ENCODE measurements at regions not wholly inside any gene's neighbourhood (a gene's known extent, or its start where the extent isn't known, plus 50 kb on each side); places are given as distances from the start of the nearest gene placed in this dataset.

GRCh38 chr3:39668420-39668819, 141.0 kb upstream of the MYRIP start:
- no peak for TF ChIP-seq POLR2A (IDR thresholded peaks at IDR 0.05; ENCODE audit: low read length)
- peak; percentile 57 for TF ChIP-seq CTCF (IDR thresholded peaks at IDR 0.05)
- no peak for TF ChIP-seq JUN (IDR thresholded peaks at IDR 0.05)
- no peak for TF ChIP-seq ZSCAN20 (CRISPR knock-in tag; IDR thresholded peaks at IDR 0.05)
- no peak for TF ChIP-seq MAX (IDR thresholded peaks at IDR 0.05)
- no peak for TF ChIP-seq KDM5A (IDR thresholded peaks at IDR 0.05)
- TF ChIP-seq EP300 (IDR thresholded peaks at IDR 0.05), result no peak
- TF ChIP-seq RAD21 (conservative IDR thresholded peaks at IDR 0.05 in 1 of 2, IDR thresholded peaks at IDR 0.05 in 1 of 2), result peak; percentile 46 to 54; a peak in 4 of 5 replicates
- no peak for TF ChIP-seq BHLHE40 (IDR thresholded peaks at IDR 0.05; ENCODE audit: low read depth, low read length)
- TF ChIP-seq HES2 (IDR thresholded peaks at IDR 0.05), result no peak
- TF ChIP-seq MAZ (IDR thresholded peaks at IDR 0.05; ENCODE audit: borderline replicate concordance, low read depth, low read length), result no peak
- TF ChIP-seq, protein P1, sequence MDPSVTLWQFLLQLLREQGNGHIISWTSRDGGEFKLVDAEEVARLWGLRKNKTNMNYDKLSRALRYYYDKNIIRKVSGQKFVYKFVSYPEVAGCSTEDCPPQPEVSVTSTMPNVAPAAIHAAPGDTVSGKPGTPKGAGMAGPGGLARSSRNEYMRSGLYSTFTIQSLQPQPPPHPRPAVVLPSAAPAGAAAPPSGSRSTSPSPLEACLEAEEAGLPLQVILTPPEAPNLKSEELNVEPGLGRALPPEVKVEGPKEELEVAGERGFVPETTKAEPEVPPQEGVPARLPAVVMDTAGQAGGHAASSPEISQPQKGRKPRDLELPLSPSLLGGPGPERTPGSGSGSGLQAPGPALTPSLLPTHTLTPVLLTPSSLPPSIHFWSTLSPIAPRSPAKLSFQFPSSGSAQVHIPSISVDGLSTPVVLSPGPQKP (IDR thresholded peaks at IDR 0.05; ENCODE audit: low read depth, low read length), result no peak
- no peak for TF ChIP-seq GATA3 (IDR thresholded peaks at IDR 0.05; ENCODE audit: borderline replicate concordance)
- TF ChIP-seq, protein P2, sequence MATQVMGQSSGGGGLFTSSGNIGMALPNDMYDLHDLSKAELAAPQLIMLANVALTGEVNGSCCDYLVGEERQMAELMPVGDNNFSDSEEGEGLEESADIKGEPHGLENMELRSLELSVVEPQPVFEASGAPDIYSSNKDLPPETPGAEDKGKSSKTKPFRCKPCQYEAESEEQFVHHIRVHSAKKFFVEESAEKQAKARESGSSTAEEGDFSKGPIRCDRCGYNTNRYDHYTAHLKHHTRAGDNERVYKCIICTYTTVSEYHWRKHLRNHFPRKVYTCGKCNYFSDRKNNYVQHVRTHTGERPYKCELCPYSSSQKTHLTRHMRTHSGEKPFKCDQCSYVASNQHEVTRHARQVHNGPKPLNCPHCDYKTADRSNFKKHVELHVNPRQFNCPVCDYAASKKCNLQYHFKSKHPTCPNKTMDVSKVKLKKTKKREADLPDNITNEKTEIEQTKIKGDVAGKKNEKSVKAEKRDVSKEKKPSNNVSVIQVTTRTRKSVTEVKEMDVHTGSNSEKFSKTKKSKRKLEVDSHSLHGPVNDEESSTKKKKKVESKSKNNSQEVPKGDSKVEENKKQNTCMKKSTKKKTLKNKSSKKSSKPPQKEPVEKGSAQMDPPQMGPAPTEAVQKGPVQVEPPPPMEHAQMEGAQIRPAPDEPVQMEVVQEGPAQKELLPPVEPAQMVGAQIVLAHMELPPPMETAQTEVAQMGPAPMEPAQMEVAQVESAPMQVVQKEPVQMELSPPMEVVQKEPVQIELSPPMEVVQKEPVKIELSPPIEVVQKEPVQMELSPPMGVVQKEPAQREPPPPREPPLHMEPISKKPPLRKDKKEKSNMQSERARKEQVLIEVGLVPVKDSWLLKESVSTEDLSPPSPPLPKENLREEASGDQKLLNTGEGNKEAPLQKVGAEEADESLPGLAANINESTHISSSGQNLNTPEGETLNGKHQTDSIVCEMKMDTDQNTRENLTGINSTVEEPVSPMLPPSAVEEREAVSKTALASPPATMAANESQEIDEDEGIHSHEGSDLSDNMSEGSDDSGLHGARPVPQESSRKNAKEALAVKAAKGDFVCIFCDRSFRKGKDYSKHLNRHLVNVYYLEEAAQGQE (IDR thresholded peaks at IDR 0.05), result no peak

Data from A549 (cell line).